GM12865 (cell line): ENCODE measurements at regions not wholly inside any gene's neighbourhood (a gene's known extent, or its start where the extent isn't known, plus 50 kb on each side); places are given as distances from the start of the nearest gene placed in this dataset.

Experiments used
- DNase-seq: peaks from one replicate; pipeline ENCODE4 v3.0.0; 2010; ENCODE audit warnings: low read depth
- H3K4me3 ChIP-seq: 2 replicates; pipeline ENCODE4 v1.5.1; 2011; ENCODE audit warnings: mild to moderate bottlenecking, low read depth, low read length, control low read depth
- CTCF ChIP-seq: IDR thresholded peaks from 2 replicates; pipeline ENCODE4 v1.5.1; 2011; ENCODE audit warnings: low read length, control low read depth, low read depth, inconsistent platforms; ENCODE audit not compliant: insufficient read depth; ENCODE audit errors: missing control alignments

GRCh38 chr2:183269956-183270355 lies 145.7 kb downstream of the NUP35 start:
- no peak for TF ChIP-seq CTCF
- no peak for DNase-seq
- no peak overlapping the region for H3K4me3 ChIP-seq

- H3K4me3 ChIP-seq, result no peak overlapping the region
- TF ChIP-seq CTCF, result no peak
- DNase-seq, result no peak
Measured at GRCh38 chr2:183283209-183283608, 159.0 kb downstream of the NUP35 start.

- no peak for TF ChIP-seq CTCF
- H3K4me3 ChIP-seq, result no peak overlapping the region
- no peak for DNase-seq
Measured at GRCh38 chr2:183284606-183285005, 160.4 kb downstream of the NUP35 start.

- H3K4me3 ChIP-seq, result no peak overlapping the region
- DNase-seq, result no peak
- TF ChIP-seq CTCF, result no peak
Measured at GRCh38 chr2:183291436-183291835, 167.2 kb downstream of the NUP35 start.

GRCh38 chr2:183292028-183292427 lies 167.8 kb downstream of the NUP35 start:
- TF ChIP-seq CTCF, result no peak
- no peak overlapping the region for H3K4me3 ChIP-seq
- DNase-seq, result no peak

GRCh38 chr2:183339311-183339710 lies 215.1 kb downstream of the NUP35 start:
- DNase-seq, result no peak
- TF ChIP-seq CTCF, result no peak

GRCh38 chr2:183341057-183341456 lies 216.8 kb downstream of the NUP35 start:
- no peak for DNase-seq
- TF ChIP-seq CTCF, result no peak
- H3K4me3 ChIP-seq, result no peak overlapping the region

More at GRCh38 chr2:183339311-183339710, 215.1 kb downstream of the NUP35 start:
- H3K4me3 ChIP-seq, result no peak overlapping the region
